OCI-LY1 (cell line): ENCODE measurements at regions not wholly inside any gene's neighbourhood (a gene's known extent, or its start where the extent isn't known, plus 50 kb on each side); places are given as distances from the start of the nearest gene placed in this dataset.

Source experiments
- H2AFZ ChIP-seq: fragments of 200-600 bp; sonication (generic), shearing (Covaris generic); 2 replicates; pipeline ENCODE4 v1.6.0; 2014; ENCODE audit warnings: antibody characterized with exemption, mild to moderate bottlenecking, low read length
- H3F3A ChIP-seq: fragments of 200-600 bp; sonication (generic), shearing (Covaris generic); 2 replicates; pipeline ENCODE4 v1.6.0; 2014; ENCODE audit warnings: mild to moderate bottlenecking, antibody characterized with exemption, low read length, moderate library complexity; ENCODE audit not compliant: insufficient read depth
- H3K27ac ChIP-seq: fragments of 200-600 bp; sonication (generic); 2 replicates; pipeline ENCODE4 v1.5.1; 2014; ENCODE audit warnings: low read length, mixed run types, mild to moderate bottlenecking, low read depth; ENCODE audit not compliant: poor library complexity, severe bottlenecking
- H3K27me3 ChIP-seq: fragments of 200-600 bp; sonication (generic); 2 replicates; pipeline ENCODE4 v1.6.0; 2014; ENCODE audit warnings: antibody characterized with exemption, mild to moderate bottlenecking, low read length, moderate library complexity; ENCODE audit not compliant: insufficient read depth
- H3K36me3 ChIP-seq: fragments of 200-600 bp; sonication (generic); 2 replicates; pipeline ENCODE4 v1.6.1; 2014; ENCODE audit warnings: mild to moderate bottlenecking, antibody characterized with exemption, low read length, moderate library complexity, mixed read lengths; ENCODE audit not compliant: insufficient read depth
- H3K4me1 ChIP-seq: fragments of 200-600 bp; sonication (generic); 2 replicates; pipeline ENCODE4 v1.5.1; 2014; ENCODE audit warnings: mild to moderate bottlenecking, low read length, moderate library complexity; ENCODE audit not compliant: insufficient read depth, severe bottlenecking
- H3K4me2 ChIP-seq: fragments of 200-600 bp; sonication (generic), shearing (Covaris generic); 2 replicates; pipeline ENCODE4 v1.6.1; 2014; ENCODE audit warnings: low read length
- H3K4me3 ChIP-seq: fragments of 200-600 bp; sonication (generic); 2 replicates; pipeline ENCODE4 v1.5.1; 2014; ENCODE audit warnings: low read length, low read depth, mild to moderate bottlenecking, mixed read lengths; ENCODE audit not compliant: poor library complexity, severe bottlenecking
- H3K79me2 ChIP-seq: fragments of 200-600 bp; shearing (Covaris generic); 2 replicates; pipeline ENCODE4 v1.6.1; 2016; ENCODE audit warnings: mixed run types, low read length, mixed read lengths; ENCODE audit not compliant: insufficient read depth
- H3K9ac ChIP-seq: fragments of 200-600 bp; sonication (generic), shearing (Covaris generic); 2 replicates; pipeline ENCODE4 v1.6.1; 2014; ENCODE audit warnings: mild to moderate bottlenecking, low read length, mixed read lengths
- H3K9me2 ChIP-seq: fragments of 200-600 bp; sonication (generic), shearing (Covaris generic); 2 replicates; pipeline ENCODE4 v1.6.1; 2014; ENCODE audit warnings: low read depth, mild to moderate bottlenecking, low read length, mixed read lengths
- H3K9me3 ChIP-seq: fragments of 200-600 bp; shearing (Covaris generic); 2 replicates; pipeline ENCODE4 v1.6.1; 2014; ENCODE audit warnings: low read length, mixed read lengths
- H4K20me1 ChIP-seq: fragments of 200-600 bp; sonication (generic), shearing (Covaris generic); 2 replicates; pipeline ENCODE4 v1.6.0; 2016; ENCODE audit warnings: mild to moderate bottlenecking, low read length; ENCODE audit not compliant: insufficient read depth
- CTCF ChIP-seq: fragments of 200-600 bp; sonication (generic), shearing (Covaris generic); IDR thresholded peaks from 2 replicates; pipeline ENCODE4 v1.5.1; 2017; ENCODE audit warnings: mild to moderate bottlenecking, antibody characterized with exemption, low read length, moderate library complexity, mixed read lengths
- EZH2 ChIP-seq: fragments of 200-600 bp; sonication (generic), shearing (Covaris generic); IDR thresholded peaks from 2 replicates; pipeline ENCODE4 v1.8.0; 2017; ENCODE audit warnings: borderline replicate concordance, mixed run types, mild to moderate bottlenecking, antibody characterized with exemption, low read length, moderate library complexity, mixed read lengths

GRCh38 chr7:84633-85020 is 107.7 kb upstream of the FAM20C start:
- TF ChIP-seq EZH2 (no peak), CTCF (no peak)
- Histone ChIP-seq H3K36me3 (no peaks in the 10 kb centered on the region), H4K20me1 (no peaks in the 10 kb centered on the region), H3K9me3 (no peaks in the 10 kb centered on the region), H3K9ac (no peak overlapping the region), H3K4me2 (no peak overlapping the region), H3K27me3 (no peaks in the 10 kb centered on the region), H3K27ac (no peak overlapping the region), H3K9me2 (no peaks in the 10 kb centered on the region), H3K4me1 (no peaks in the 10 kb centered on the region), H3K4me3 (no peak overlapping the region), H3F3A (no peaks in the 10 kb centered on the region), H3K79me2 (no peaks in the 10 kb centered on the region), H2AFZ (no peak overlapping the region)

GRCh38 chr7:85074-85882 is 107.1 kb upstream of the FAM20C start:
- H4K20me1 ChIP-seq: no peaks in the 10 kb centered on the region
- no peak for TF ChIP-seq EZH2
- no peak for TF ChIP-seq CTCF
- no peak overlapping the region for H2AFZ ChIP-seq
- H3K4me2 ChIP-seq: no peak overlapping the region
- H3K9me2 ChIP-seq: no peaks in the 10 kb centered on the region
- no peaks in the 10 kb centered on the region for H3K36me3 ChIP-seq
- no peak overlapping the region for H3K9ac ChIP-seq
- no peak overlapping the region for H3K27ac ChIP-seq
- H3K79me2 ChIP-seq: no peaks in the 10 kb centered on the region
- H3K4me1 ChIP-seq: no peaks in the 10 kb centered on the region
- H3F3A ChIP-seq: no peaks in the 10 kb centered on the region
- H3K27me3 ChIP-seq: no peaks in the 10 kb centered on the region
- H3K9me3 ChIP-seq: no peaks in the 10 kb centered on the region
- H3K4me3 ChIP-seq: no peak overlapping the region

- H3K9me3 ChIP-seq: no peaks in the 10 kb centered on the region
- H3F3A ChIP-seq: no peaks in the 10 kb centered on the region
- no peak overlapping the region for H3K4me2 ChIP-seq
- H2AFZ ChIP-seq: no peak overlapping the region
- no peaks in the 10 kb centered on the region for H3K27me3 ChIP-seq
- TF ChIP-seq EZH2 (no peak), CTCF (no peak)
- H4K20me1 ChIP-seq: no peaks in the 10 kb centered on the region
- H3K9me2 ChIP-seq: no peaks in the 10 kb centered on the region
- no peaks in the 10 kb centered on the region for H3K79me2 ChIP-seq
- no peaks in the 10 kb centered on the region for H3K36me3 ChIP-seq
- H3K27ac ChIP-seq: no peak overlapping the region
- no peaks in the 10 kb centered on the region for H3K4me1 ChIP-seq
- H3K4me3 ChIP-seq: no peak overlapping the region
- H3K9ac ChIP-seq: no peak overlapping the region
Measured at GRCh38 chr7:85883-86515, 106.4 kb upstream of the FAM20C start.
